ENCODE measurements at regions not wholly inside any gene's neighbourhood (a gene's known extent, or its start where the extent isn't known, plus 50 kb on each side); places are given as distances from the start of the nearest gene placed in this dataset.

GRCh38 chr7:155166108-155166507 is 96.0 kb downstream of the HTR5A start:
- TF ChIP-seq POLR2AphosphoS5 (IDR thresholded peaks at IDR 0.05) (no peak), EP300 (IDR thresholded peaks at IDR 0.05) (no peak), POLR2A (IDR thresholded peaks at IDR 0.05; ENCODE audit: low read depth) (no peak), CTCF (IDR thresholded peaks at IDR 0.05) (no peak)
- H3K27me3 ChIP-seq = peaks cover 0 to 21% (median 0%) of the 10 kb centered on the region in 4 donors
- no peak overlapping the region for H3K4me3 ChIP-seq
- no peaks in the 10 kb centered on the region for H3K36me3 ChIP-seq
- no peaks in the 10 kb centered on the region for H3K4me1 ChIP-seq
- no peaks in the 10 kb centered on the region for H3K9me3 ChIP-seq
- intact Hi-C loops (cut with DNase I) = no loop called here
- WGBS = 79% methylated on average over 11 of the region's 11 CpGs
- DNase-seq (ENCODE audit: extremely low spot score) = peak; percentile 57
- H3K27ac ChIP-seq (replicated peaks in 1 of 4) = no peak overlapping the region

GRCh38 chr7:155166673-155167370 is 96.7 kb downstream of the HTR5A start:
- WGBS = 74% methylated on average over 20 of the region's 28 CpGs
- DNase-seq (ENCODE audit: extremely low spot score) = peak; percentile 85
- no peaks in the 10 kb centered on the region for H3K4me1 ChIP-seq
- peaks cover 0 to 20% (median 0%) of the 10 kb centered on the region in 4 donors for H3K27me3 ChIP-seq
- no peak overlapping the region for H3K4me3 ChIP-seq
- no peak overlapping the region for H3K27ac ChIP-seq (replicated peaks in 1 of 4)
- H3K9me3 ChIP-seq = no peaks in the 10 kb centered on the region
- intact Hi-C loops (cut with DNase I) = no loop called here
- TF ChIP-seq POLR2AphosphoS5 (IDR thresholded peaks at IDR 0.05) (peak in 1 of 2 donors; percentile 21), CTCF (IDR thresholded peaks at IDR 0.05) (no peak)
- no peaks in the 10 kb centered on the region for H3K36me3 ChIP-seq

GRCh38 chr7:155167706-155168365 is 97.7 kb downstream of the HTR5A start:
- DNase-seq (ENCODE audit: extremely low spot score) = peak; percentile 77
- Histone ChIP-seq H3K4me3 (no peak overlapping the region), H3K27me3 (peaks cover 0 to 20% (median 0%) of the 10 kb centered on the region in 4 donors), H3K4me1 (no peaks in the 10 kb centered on the region), H3K27ac (replicated peaks in 1 of 4) (no peak overlapping the region), H3K36me3 (no peaks in the 10 kb centered on the region), H3K9me3 (no peaks in the 10 kb centered on the region)
- 86% methylated on average over 14 of the region's 19 CpGs for WGBS
- TF ChIP-seq CTCF (IDR thresholded peaks at IDR 0.05) = no peak
- no peak for TF ChIP-seq POLR2A (IDR thresholded peaks at IDR 0.05; ENCODE audit: low read depth)
- no peak for TF ChIP-seq POLR2AphosphoS5 (IDR thresholded peaks at IDR 0.05)
- no peak for TF ChIP-seq EP300 (IDR thresholded peaks at IDR 0.05)
- intact Hi-C loops (cut with DNase I) = no loop called here

- peak; percentile 75 for DNase-seq (ENCODE audit: extremely low spot score)
- TF ChIP-seq EP300 (IDR thresholded peaks at IDR 0.05) (no peak), CTCF (IDR thresholded peaks at IDR 0.05) (no peak), POLR2A (IDR thresholded peaks at IDR 0.05; ENCODE audit: low read depth) (no peak), POLR2AphosphoS5 (IDR thresholded peaks at IDR 0.05) (no peak)
- WGBS = 87% methylated on average over 12 of the region's 14 CpGs
- no peaks in the 10 kb centered on the region for H3K9me3 ChIP-seq
- H3K27ac ChIP-seq (replicated peaks in 1 of 4) = no peak overlapping the region
- H3K36me3 ChIP-seq = no peaks in the 10 kb centered on the region
- no peak overlapping the region for H3K4me3 ChIP-seq
- no peaks in the 10 kb centered on the region for H3K4me1 ChIP-seq
- peaks cover 0 to 20% (median 0%) of the 10 kb centered on the region in 4 donors for H3K27me3 ChIP-seq
- intact Hi-C loops (cut with DNase I) = no loop called here
These were observed 98.7 kb downstream of the HTR5A start for GRCh38 chr7:155168597-155169480.
